Karpas-422 (cell line): ENCODE measurements at regions not wholly inside any gene's neighbourhood (a gene's known extent, or its start where the extent isn't known, plus 50 kb on each side); places are given as distances from the start of the nearest gene placed in this dataset.
"Not testable (repeated sequence)": the region's sequence is repeated elsewhere in the genome, so short reads cannot be mapped to it uniquely, and the experiment has no call there.

ENCODE experiments used
- DNase-seq: peaks from one replicate; pipeline ENCODE4 v3.0.0-alpha.2; 2015
- H2AFZ ChIP-seq: fragments of 200-600 bp; sonication (generic); 2 replicates; pipeline ENCODE4 v1.6.1; 2014; ENCODE audit warnings: antibody characterized with exemption, low read length, mixed read lengths
- H3K27ac ChIP-seq: fragments of 200-600 bp; sonication (generic); 2 replicates; pipeline ENCODE4 v1.5.1; 2014; ENCODE audit warnings: mild to moderate bottlenecking, low read length, moderate library complexity
- H3K27me3 ChIP-seq: fragments of 200-600 bp; sonication (generic); 2 replicates; pipeline ENCODE4 v1.6.1; 2014; ENCODE audit warnings: low read length, mixed read lengths
- H3K36me3 ChIP-seq: fragments of 200-600 bp; sonication (generic); 2 replicates; pipeline ENCODE4 v1.6.1; 2014; ENCODE audit warnings: low read length, mixed read lengths; ENCODE audit not compliant: insufficient read depth
- H3K4me1 ChIP-seq: fragments of 200-600 bp; sonication (generic); 2 replicates; pipeline ENCODE4 v1.6.1; 2014; ENCODE audit warnings: mild to moderate bottlenecking, low read length, mixed read lengths
- H3K4me2 ChIP-seq: fragments of 200-600 bp; sonication (generic); 2 replicates; pipeline ENCODE4 v1.6.1; 2014; ENCODE audit warnings: low read length, low read depth, mild to moderate bottlenecking; ENCODE audit not compliant: poor library complexity, severe bottlenecking
- H3K4me3 ChIP-seq: fragments of 200-600 bp; sonication (generic); 2 replicates; pipeline ENCODE4 v1.5.1; 2014; ENCODE audit warnings: mild to moderate bottlenecking, antibody characterized with exemption, low read length, mixed read lengths
- H3K79me2 ChIP-seq: fragments of 200-600 bp; sonication (generic); 2 replicates; pipeline ENCODE4 v1.6.1; 2014; ENCODE audit warnings: mild to moderate bottlenecking, low read length, mixed read lengths
- H3K9ac ChIP-seq: fragments of 200-600 bp; sonication (generic); 2 replicates; pipeline ENCODE4 v1.6.0; 2014; ENCODE audit warnings: low read length
- H3K9me2 ChIP-seq: fragments of 200-600 bp; sonication (generic), shearing (Covaris generic); replicated peaks from 2 replicates; pipeline ENCODE4 v1.6.0; 2014; ENCODE audit warnings: mild to moderate bottlenecking, low read length, moderate library complexity; ENCODE audit not compliant: insufficient read depth
- H3K9me3 ChIP-seq: fragments of 300-700, 200-600 bp; sonication (generic); 2 replicates; pipeline ENCODE4 v1.6.1; 2014; ENCODE audit warnings: low read length, mixed read lengths
- H4K20me1 ChIP-seq: fragments of 200-600 bp; sonication (generic); 2 replicates; pipeline ENCODE4 v1.6.1; 2014; ENCODE audit warnings: mild to moderate bottlenecking, antibody characterized with exemption, low read length, low read depth; ENCODE audit not compliant: insufficient read depth

DNA sequence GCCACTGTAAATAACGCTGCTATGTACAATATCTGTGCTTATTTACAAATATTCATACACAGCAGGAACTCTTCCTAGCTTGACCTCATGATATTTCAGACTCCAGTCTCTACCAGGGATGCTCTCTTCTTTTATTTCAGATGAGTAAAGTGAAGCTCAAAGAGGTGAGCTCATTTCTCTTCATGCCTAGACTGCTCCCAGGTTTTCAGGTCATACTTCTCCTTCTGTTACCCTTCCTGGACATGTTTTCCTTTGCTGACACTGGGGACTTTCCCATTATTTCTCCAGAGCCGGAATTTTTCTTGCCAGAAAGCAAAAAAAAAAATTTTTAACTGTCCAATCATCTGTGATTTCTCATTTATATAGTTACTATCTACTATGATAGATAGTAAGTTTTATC, 147.2 kb upstream of the DST start:
- Histone ChIP-seq H3K27ac (no peak overlapping the region), H3K9me2 (no peaks in the 10 kb centered on the region), H3K27me3 (no peaks in the 10 kb centered on the region), H3K79me2 (no peaks in the 10 kb centered on the region), H3K4me3 (no peak overlapping the region), H3K36me3 (no peaks in the 10 kb centered on the region), H3K9me3 (no peaks in the 10 kb centered on the region), H3K4me2 (no peak overlapping the region), H3K9ac (no peak overlapping the region), H4K20me1 (no peaks in the 10 kb centered on the region), H2AFZ (no peak overlapping the region), H3K4me1 (peaks cover 19% of the 10 kb centered on the region)
- no peak for DNase-seq

- H3K9me3 ChIP-seq, result no peaks in the 10 kb centered on the region
Measured at GRCh38 chr6:56789342-56789741, 146.7 kb upstream of the DST start.

GRCh38 chr6:56787209-56787608, 144.5 kb upstream of the DST start:
- Histone ChIP-seq H3K4me1 (peaks cover 19% of the 10 kb centered on the region), H3K27ac (no peak overlapping the region), H2AFZ (no peak overlapping the region), H3K4me3 (no peak overlapping the region), H3K36me3 (no peaks in the 10 kb centered on the region), H3K9ac (no peak overlapping the region), H3K9me3 (no peaks in the 10 kb centered on the region), H3K79me2 (no peaks in the 10 kb centered on the region), H3K9me2 (no peaks in the 10 kb centered on the region), H4K20me1 (no peaks in the 10 kb centered on the region), H3K27me3 (no peaks in the 10 kb centered on the region), H3K4me2 (no peak overlapping the region)
- DNase-seq, result no peak

More at GRCh38 chr6:56789342-56789741, 146.7 kb upstream of the DST start:
- Histone ChIP-seq H3K79me2 (no peaks in the 10 kb centered on the region), H3K9ac (no peak overlapping the region), H3K4me1 (peaks cover 19% of the 10 kb centered on the region), H3K27me3 (no peaks in the 10 kb centered on the region), H2AFZ (no peak overlapping the region), H3K27ac (no peak overlapping the region), H3K4me2 (no peak overlapping the region), H3K36me3 (no peaks in the 10 kb centered on the region), H4K20me1 (no peaks in the 10 kb centered on the region), H3K4me3 (no peak overlapping the region), H3K9me2 (no peaks in the 10 kb centered on the region)
- DNase-seq, result no peak

GRCh38 chr6:56786256-56786655, 143.6 kb upstream of the DST start:
- Histone ChIP-seq H3K4me3 (no peak overlapping the region), H3K27ac (no peak overlapping the region), H3K4me2 (no peak overlapping the region), H2AFZ (no peak overlapping the region), H3K9me3 (no peaks in the 10 kb centered on the region), H3K27me3 (no peaks in the 10 kb centered on the region), H3K36me3 (no peaks in the 10 kb centered on the region), H3K9me2 (no peaks in the 10 kb centered on the region), H3K79me2 (no peaks in the 10 kb centered on the region), H3K4me1 (peaks cover 19% of the 10 kb centered on the region), H3K9ac (no peak overlapping the region), H4K20me1 (no peaks in the 10 kb centered on the region)
- no peak for DNase-seq

GRCh38 chr6:56785536-56785935, 142.8 kb upstream of the DST start:
- not testable (repeated sequence) for H3K27me3 ChIP-seq, H2AFZ ChIP-seq, H3K27ac ChIP-seq, H3K9ac ChIP-seq, H3K4me2 ChIP-seq, H3K4me3 ChIP-seq, H3K9me2 ChIP-seq, DNase-seq, H3K79me2 ChIP-seq, H4K20me1 ChIP-seq, H3K36me3 ChIP-seq, H3K9me3 ChIP-seq
- peaks cover 17% of the 10 kb centered on the region for H3K4me1 ChIP-seq

DNA sequence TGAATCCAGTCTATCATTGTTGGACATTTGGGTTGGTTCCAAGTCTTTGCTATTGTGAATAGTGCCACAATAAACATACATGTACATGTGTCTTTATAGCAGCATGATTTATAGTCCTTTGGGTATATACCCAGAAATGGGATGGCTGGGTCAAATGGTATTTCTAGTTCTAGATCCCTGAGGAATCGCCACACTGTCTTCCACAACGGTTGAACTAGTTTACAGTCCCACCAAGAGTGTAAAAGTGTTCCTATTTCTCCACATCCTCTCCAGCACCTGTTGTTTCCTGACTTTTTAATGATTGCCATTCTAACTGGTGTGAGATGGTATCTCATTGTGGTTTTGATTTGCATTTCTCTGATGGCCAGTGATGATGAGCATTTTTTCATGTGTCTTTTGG, 137.4 kb upstream of the DST start:
- not testable (repeated sequence) for H3K4me2 ChIP-seq, H3K4me3 ChIP-seq, H3K9ac ChIP-seq

DNA sequence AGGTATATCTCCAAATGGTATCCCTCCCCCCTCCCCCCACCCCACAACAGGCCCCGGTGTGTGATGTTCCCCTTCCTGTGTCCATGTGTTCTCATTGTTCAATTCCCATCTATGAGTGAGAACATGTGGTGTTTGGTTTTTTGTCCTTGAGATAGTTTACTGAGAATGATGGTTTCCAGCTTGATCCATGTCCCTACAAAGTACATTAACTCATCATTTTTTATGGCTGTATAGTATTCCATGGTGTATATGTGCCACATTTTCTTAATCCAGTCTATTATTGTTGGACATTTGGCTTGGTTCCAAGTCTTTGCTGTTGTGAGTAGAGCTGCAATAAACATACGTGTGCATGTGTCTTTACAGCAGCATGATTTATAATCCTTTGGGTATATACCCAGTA, 135.8 kb upstream of the DST start:
- not testable (repeated sequence) for H3K9me2 ChIP-seq, DNase-seq, H4K20me1 ChIP-seq, H3K4me2 ChIP-seq, H3K27ac ChIP-seq, H2AFZ ChIP-seq, H3K9me3 ChIP-seq, H3K36me3 ChIP-seq, H3K4me1 ChIP-seq, H3K79me2 ChIP-seq, H3K9ac ChIP-seq, H3K4me3 ChIP-seq, H3K27me3 ChIP-seq

More for the DNA sequence above, 137.4 kb upstream of the DST start:
- DNase-seq, H3K36me3 ChIP-seq, H2AFZ ChIP-seq, H3K9me2 ChIP-seq, H3K27ac ChIP-seq, H3K79me2 ChIP-seq, H3K27me3 ChIP-seq, H3K9me3 ChIP-seq, H3K4me1 ChIP-seq, H4K20me1 ChIP-seq: not testable (repeated sequence)

- no peaks in the 10 kb centered on the region for H3K36me3 ChIP-seq
- H3K9me3 ChIP-seq, result no peaks in the 10 kb centered on the region
- 0 out of 2 replicates have a peak, but pooled peaks cover 2% of the 10 kb centered on the region for H3K27me3 ChIP-seq
- H3K79me2 ChIP-seq, result no peaks in the 10 kb centered on the region
- no peaks in the 10 kb centered on the region for H4K20me1 ChIP-seq
- no peak overlapping the region for H3K4me3 ChIP-seq
- no peak for DNase-seq
- peaks cover 3% of the 10 kb centered on the region; the same call in 1 of the 2 replicates for H3K4me1 ChIP-seq
- no peak overlapping the region for H3K4me2 ChIP-seq
- H3K27ac ChIP-seq, result no peak overlapping the region
- no peak overlapping the region for H3K9ac ChIP-seq
- no peaks in the 10 kb centered on the region for H3K9me2 ChIP-seq
- no peak overlapping the region for H2AFZ ChIP-seq
Measured at GRCh38 chr6:56775498-56776166, 132.9 kb upstream of the DST start.
